ENCODE measurements at regions not wholly inside any gene's neighbourhood (a gene's known extent, or its start where the extent isn't known, plus 50 kb on each side); places are given as distances from the start of the nearest gene placed in this dataset.

GRCh38 chr1:222886194-222886854 lies 71.5 kb downstream of the DISP1 start:
- TF ChIP-seq ZNF701 (tag by site-specific recombination; IDR thresholded peaks at IDR 0.05) (no peak), ZNF549 (tag by site-specific recombination; IDR thresholded peaks at IDR 0.05) (peak; percentile 19; the same call in 1 of the 2 replicates), TCF7L2 (IDR thresholded peaks at IDR 0.05; ENCODE audit: borderline replicate concordance, low read depth, low read length) (peak; percentile 11; the same call in 1 of the 2 replicates), ZNF664 (tag by site-specific recombination; IDR thresholded peaks at IDR 0.05) (peak; percentile 90), ZNF645 (tag by site-specific recombination; IDR thresholded peaks at IDR 0.05) (no peak)
- Histone ChIP-seq H3K4me3 (ENCODE audit: low read depth, low read length) (no peak overlapping the region), H3K4me1 (ENCODE audit: control insufficient read depth, insufficient read depth, low read length) (peaks cover 16% of the 10 kb centered on the region), H3K36me3 (ENCODE audit: control insufficient read depth in 2 of 2, insufficient read depth in 1 of 2, low read length in 2 of 2) (no peaks in the 10 kb centered on the region), H3K9me3 (ENCODE audit: control insufficient read depth, insufficient read depth, low read depth, low read length) (no peaks in the 10 kb centered on the region), H3K27ac (ENCODE audit: extremely low read depth, low read depth, low read length) (no peak overlapping the region)
- POLR2A ChIA-PET, result no interaction called here
- CTCF ChIA-PET, result interaction anchor here (0.6 to 0.8 kb wide), 3 partner anchors 9 to 71 kb away, joined by 3 to 4 read pairs (median 3); no protein-coding TSS in a partner anchor

- Histone ChIP-seq H3K27ac (ENCODE audit: extremely low read depth, low read depth, low read length) (no peak overlapping the region), H3K4me3 (ENCODE audit: low read depth, low read length) (no peak overlapping the region), H3K4me1 (ENCODE audit: control insufficient read depth, insufficient read depth, low read length) (peaks cover 16% of the 10 kb centered on the region), H3K36me3 (ENCODE audit: control insufficient read depth in 2 of 2, insufficient read depth in 1 of 2, low read length in 2 of 2) (no peaks in the 10 kb centered on the region), H3K9me3 (ENCODE audit: control insufficient read depth, insufficient read depth, low read depth, low read length) (no peaks in the 10 kb centered on the region)
- ChIA-PET POLR2A (no interaction called here), CTCF (interaction anchor here (0.6 to 0.8 kb wide), 3 partner anchors 9 to 71 kb away, joined by 3 to 4 read pairs (median 3); no protein-coding TSS in a partner anchor)
- TF ChIP-seq ZNF146 (tag by site-specific recombination; IDR thresholded peaks at IDR 0.05) (no peak), WT1 (tag by site-specific recombination; IDR thresholded peaks at IDR 0.05) (peak; percentile 77), ZNF174 (tag by site-specific recombination; IDR thresholded peaks at IDR 0.05) (no peak), ZNF600 (tag by site-specific recombination; IDR thresholded peaks at IDR 0.05) (no peak), FEZF1 (tag by site-specific recombination; IDR thresholded peaks at IDR 0.05) (peak; percentile 62), ZNF548 (tag by site-specific recombination; IDR thresholded peaks at IDR 0.05) (no peak), PRDM10 (tag by site-specific recombination; IDR thresholded peaks at IDR 0.05) (no peak), GLIS2 (tag by site-specific recombination; IDR thresholded peaks at IDR 0.05) (no peak), ZNF623 (tag by site-specific recombination; IDR thresholded peaks at IDR 0.05) (no peak), PATZ1 (tag by site-specific recombination; IDR thresholded peaks at IDR 0.05) (no peak), ZNF571 (tag by site-specific recombination; IDR thresholded peaks at IDR 0.05) (no peak), ZNF24 (tag by site-specific recombination; IDR thresholded peaks at IDR 0.05) (no peak), MEIS1 (CRISPR knock-in tag; IDR thresholded peaks at IDR 0.05; ENCODE audit: borderline replicate concordance) (no peak), ZNF114 (tag by site-specific recombination; IDR thresholded peaks at IDR 0.05) (no peak), HIC1 (tag by site-specific recombination; IDR thresholded peaks at IDR 0.05) (no peak), ZNF211 (tag by site-specific recombination; IDR thresholded peaks at IDR 0.05; ENCODE audit: low read depth) (no peak), ZNF138 (tag by site-specific recombination; IDR thresholded peaks at IDR 0.05; ENCODE audit: borderline replicate concordance) (no peak), ZNF747 (tag by site-specific recombination; IDR thresholded peaks at IDR 0.05) (no peak), ZNF121 (tag by site-specific recombination; IDR thresholded peaks at IDR 0.05) (no peak), GLI2 (tag by site-specific recombination; IDR thresholded peaks at IDR 0.05; ENCODE audit: borderline replicate concordance, low read depth) (no peak)
Measured at GRCh38 chr1:222886878-222887351, 72.1 kb downstream of the DISP1 start.
